K562 (cell line): ENCODE measurements at regions not wholly inside any gene's neighbourhood (a gene's known extent, or its start where the extent isn't known, plus 50 kb on each side); places are given as distances from the start of the nearest gene placed in this dataset.

Experiments used
- ATAC-seq: fragments of 200-7000 bp; cut with Tn5 transposase; 3 replicates; pipeline ENCODE4 v1.9.1; 2020; ENCODE audit warnings: moderate library complexity
- BruUV-seq: library from RNA; stranded (reverse); fragments of 400-500 nt; replicated peaks from 2 replicates; lab custom pipeline; 2021; lab: Mats Ljungman, UMichigan
- CTCF ChIA-PET: fragments of 300-600 bp; formaldehyde crosslinking; extraction: SDS; loops from one replicate; lab custom pipeline; 2021; ENCODE audit warnings: low intra/inter-chr PET ratio; lab: Yijun Ruan, JAX
- POLR2A ChIA-PET: fragments of 300-600, 350-650 bp; sonication (Branson Sonifier 250); formaldehyde crosslinking; extraction: SDS; loops from one replicate; lab custom pipeline; 2021; ENCODE audit warnings: antibody characterized with exemption, inconsistent platforms; lab: Yijun Ruan, JAX
- DNase-seq, 4 experiments: peaks; one replicate each; pipeline versions ENCODE4 v3.0.0 to v3.0.0-alpha.2; 2011 to 2018; ENCODE audit warnings: low spot score in 3 of 4, mixed read lengths in 3 of 4; ENCODE audit errors: extremely low read depth in 1 of 4
- FAIRE-seq: peaks from 2 replicates; lab custom pipeline; 2011; peaks lifted over from hg19 to GRCh38; lab: Jason Lieb, UNC
- H2AFZ ChIP-seq: 2 replicates; pipeline ENCODE4 v1.6.0; 2011; ENCODE audit warnings: low read depth, low read length, control low read depth, inconsistent platforms
- H3K27ac ChIP-seq: fragments of 200-600 bp; 3 replicates; pipeline ENCODE4 v1.8.0; 2011; ENCODE audit warnings: low read depth, mild to moderate bottlenecking, control low read depth, inconsistent platforms, low read length, moderate library complexity, mixed read lengths; ENCODE audit errors: extremely low read depth
- H3K27me3 ChIP-seq, 2 experiments: fragments of 300-600 bp in 1 of 2; 2 replicates in 1 of 2; 3 replicates in 1 of 2; pipeline versions ENCODE4 v1.6.0 to v1.8.0; 2011; ENCODE audit warnings: inconsistent platforms in 2 of 2, low read length in 2 of 2, mild to moderate bottlenecking in 1 of 2, mixed read lengths in 1 of 2, moderate library complexity in 1 of 2; ENCODE audit not compliant: control insufficient read depth in 2 of 2, insufficient read depth in 2 of 2
- H3K36me3 ChIP-seq: fragments of 300-600 bp; 3 replicates; pipeline ENCODE4 v1.8.0; 2011; ENCODE audit warnings: mild to moderate bottlenecking, low read length, inconsistent platforms; ENCODE audit not compliant: control insufficient read depth, insufficient read depth
- H3K4me1 ChIP-seq, 2 experiments: fragments of 200-600 bp in 1 of 2; replicated peaks in 1 of 2; 2 replicates in 1 of 2; 3 replicates in 1 of 2; pipeline versions ENCODE4 v1.5.1 to v1.8.0; 2011; ENCODE audit warnings: inconsistent platforms in 2 of 2, low read length in 2 of 2, mild to moderate bottlenecking in 1 of 2, mixed read lengths in 1 of 2, moderate library complexity in 1 of 2; ENCODE audit not compliant: control insufficient read depth in 2 of 2, insufficient read depth in 2 of 2
- H3K4me2 ChIP-seq: 2 replicates; pipeline ENCODE4 v1.6.1; 2011; ENCODE audit warnings: low read length, control low read depth, inconsistent platforms, mixed read lengths; ENCODE audit not compliant: insufficient read depth
- H3K4me3 ChIP-seq: fragments of 200-600 bp; sonication (generic), shearing (Covaris generic); 2 replicates; pipeline ENCODE4 v1.5.1; 2016; ENCODE audit warnings: control low read depth, inconsistent platforms
- H3K79me2 ChIP-seq: fragments of 200-600 bp; 3 replicates; pipeline ENCODE4 v1.8.0; 2011; ENCODE audit warnings: low read length, inconsistent platforms; ENCODE audit not compliant: control insufficient read depth, insufficient read depth
- H3K9ac ChIP-seq, 2 experiments: 2 replicates each; pipeline versions ENCODE4 v1.6.0 to v1.6.1; 2011; ENCODE audit warnings: low read depth in 2 of 2, low read length in 2 of 2, control low read depth in 1 of 2, inconsistent platforms in 1 of 2, mild to moderate bottlenecking in 1 of 2, mixed read lengths in 1 of 2; ENCODE audit not compliant: insufficient read depth in 1 of 2
- H3K9me1 ChIP-seq: one replicate; pipeline ENCODE4 v1.6.0; 2011; ENCODE audit warnings: inconsistent platforms, mild to moderate bottlenecking, low read length, moderate library complexity; ENCODE audit not compliant: control insufficient read depth, insufficient read depth
- H3K9me3 ChIP-seq: replicated peaks from 2 replicates; pipeline ENCODE4 v1.5.1; 2011; ENCODE audit warnings: low read depth, low read length, inconsistent platforms; ENCODE audit not compliant: control insufficient read depth, insufficient read depth
- H4K20me1 ChIP-seq: replicated peaks from 2 replicates; pipeline ENCODE4 v1.6.1; 2011; ENCODE audit warnings: low read length, inconsistent platforms, mixed read lengths; ENCODE audit not compliant: control insufficient read depth, insufficient read depth
- BRD9 ChIP-seq: fragments of 450-650 bp; IDR thresholded peaks from 2 replicates; pipeline ENCODE4 v1.6.1; 2018; ENCODE audit warnings: low read depth; ENCODE audit not compliant: partially characterized antibody
- CTCF ChIP-seq, 3 experiments: IDR thresholded peaks in 2 of 3; conservative IDR thresholded peaks in 1 of 3; 2 replicates each; pipeline ENCODE4 v1.5.1; 2011 to 2012; ENCODE audit warnings: low read length in 3 of 3, mild to moderate bottlenecking in 3 of 3, control low read depth in 2 of 3, improper control_type of control experiment in 1 of 3, inconsistent platforms in 1 of 3, low read depth in 1 of 3, mixed read lengths in 1 of 3, moderate library complexity in 1 of 3; ENCODE audit not compliant: insufficient read depth in 2 of 3
- ILK ChIP-seq: fragments of 450-650 bp; IDR thresholded peaks from 2 replicates; pipeline ENCODE4 v1.6.1; 2016; ENCODE audit warnings: missing genetic modification characterization, low read depth, mild to moderate bottlenecking, missing compliant biosample characterization, moderate library complexity, borderline replicate concordance
- MBD2 ChIP-seq: sonication (generic); IDR thresholded peaks from 2 replicates; pipeline ENCODE4 v1.6.1; 2016; ENCODE audit warnings: low read depth, borderline replicate concordance
- NCOR1 ChIP-seq: fragments of 450-650 bp; IDR thresholded peaks from 2 replicates; pipeline ENCODE4 v1.6.1; 2016; ENCODE audit warnings: mild to moderate bottlenecking, moderate library complexity
- RAD51 ChIP-seq: fragments of 450-650 bp; IDR thresholded peaks from 2 replicates; pipeline ENCODE4 v1.7.1; 2016; ENCODE audit warnings: low read depth, mild to moderate bottlenecking, borderline replicate concordance
- SMAD1 ChIP-seq: fragments of 150-350 bp; IDR thresholded peaks from 2 replicates; pipeline ENCODE4 v1.6.1; 2014; ENCODE audit warnings: low read length, low read depth; ENCODE audit not compliant: partially characterized antibody
- SMAD2 ChIP-seq: fragments of 150-350 bp; IDR thresholded peaks from 2 replicates; pipeline ENCODE4 v1.6.1; 2014; ENCODE audit warnings: low read depth, mild to moderate bottlenecking, low read length
- U2AF2 ChIP-seq: fragments of 200-400 bp; formaldehyde crosslinking; optimal IDR thresholded peaks from 2 replicates; pipeline ENCODE3; 2017; ENCODE audit warnings: low read depth, mild to moderate bottlenecking, low read length
- ZNF431 ChIP-seq: sonication (generic); formaldehyde crosslinking; IDR thresholded peaks from 2 replicates; pipeline ENCODE4 v1.8.0; 2022; ENCODE audit warnings: mild to moderate bottlenecking, missing genetic modification reagents
- WGBS: fragments of 100-300 bp; shearing (Covaris generic); methylation state at CpG from one replicate; pipeline ENCODE4 v1.1.6; 2016; ENCODE audit warnings: low coverage, mixed read lengths; ENCODE audit not compliant: insufficient coverage; ENCODE audit errors: missing lambda C conversion rate; 5-methylcytosine and 5-hydroxymethylcytosine counted together
- in situ Hi-C: fragments of 300-500 bp; cut with MboI; formaldehyde crosslinking; loops from 4 replicates; pipeline ENCODE4 v1.15.0; 2018; ENCODE audit warnings: inconsistent platforms, mixed read lengths
- intact Hi-C: fragments of 100-400 bp; cut with micrococcal nuclease; formaldehyde crosslinking; loops from 2 replicates; pipeline ENCODE4 v1.14.2; 2022
- TF ChIP-seq, protein P1 (sequence below): fragments of 450-650 bp; IDR thresholded peaks from 2 replicates; pipeline ENCODE4 v1.6.1; 2016
- TF ChIP-seq, protein P2 (sequence below): fragments of 250-450 bp; sonication (Bioruptor Pico); IDR thresholded peaks from 2 replicates; pipeline ENCODE4 v1.5.0; 2021; ENCODE audit warnings: mild to moderate bottlenecking, moderate library complexity

DNA sequence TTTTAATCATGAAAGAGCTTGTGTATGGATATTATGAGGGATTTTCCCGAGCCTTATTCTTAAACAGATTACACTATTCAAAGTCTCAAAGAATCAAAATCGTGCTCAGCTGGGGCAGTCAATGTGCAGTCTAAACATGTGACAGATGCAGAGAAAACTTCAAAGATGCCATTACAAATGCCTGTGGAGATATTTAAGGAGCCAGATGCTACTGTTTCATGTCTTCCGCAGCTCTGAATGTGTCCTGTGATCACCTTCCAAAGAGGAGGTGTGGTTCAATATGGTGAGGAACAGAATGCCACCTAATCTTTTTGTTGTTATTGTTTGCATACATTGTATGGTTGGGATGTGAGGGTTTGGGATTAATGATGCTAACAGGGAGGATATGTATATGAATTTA, 593.3 kb upstream of the ARRDC3 start:
- Histone ChIP-seq H3K9me1 (no peaks in the 10 kb centered on the region), H3K36me3 (no peaks in the 10 kb centered on the region), H3K27me3 (no peaks in the 10 kb centered on the region), H3K4me3 (no peak overlapping the region), H3K4me2 (no peak overlapping the region), H3K9ac (no peak overlapping the region), H4K20me1 (no peaks in the 10 kb centered on the region), H3K9me3 (no peaks in the 10 kb centered on the region; the same call in 1 of the 2 replicates), H3K27ac (no peak overlapping the region), H3K4me1 (no peaks in the 10 kb centered on the region), H3K79me2 (no peaks in the 10 kb centered on the region), H2AFZ (no peak overlapping the region)
- in situ Hi-C loops: no loop called here
- CTCF ChIA-PET: no interaction called here
- intact Hi-C loops: no loop called here
- TF ChIP-seq ILK (tag) (no peak), SMAD1 (no peak), U2AF2 (no peak), RAD51 (no peak), SMAD2 (no peak), MBD2 (no peak), BRD9 (no peak), CTCF (IDR thresholded peaks at IDR 0.05 in 2 of 3, conservative IDR thresholded peaks at IDR 0.05 in 1 of 3; ENCODE audit: insufficient read depth in 2 of 3, low read depth in 1 of 3, low read length in 3 of 3) (no peak), NCOR1 (no peak), ZNF431 (no peak)
- TF ChIP-seq, protein P1, sequence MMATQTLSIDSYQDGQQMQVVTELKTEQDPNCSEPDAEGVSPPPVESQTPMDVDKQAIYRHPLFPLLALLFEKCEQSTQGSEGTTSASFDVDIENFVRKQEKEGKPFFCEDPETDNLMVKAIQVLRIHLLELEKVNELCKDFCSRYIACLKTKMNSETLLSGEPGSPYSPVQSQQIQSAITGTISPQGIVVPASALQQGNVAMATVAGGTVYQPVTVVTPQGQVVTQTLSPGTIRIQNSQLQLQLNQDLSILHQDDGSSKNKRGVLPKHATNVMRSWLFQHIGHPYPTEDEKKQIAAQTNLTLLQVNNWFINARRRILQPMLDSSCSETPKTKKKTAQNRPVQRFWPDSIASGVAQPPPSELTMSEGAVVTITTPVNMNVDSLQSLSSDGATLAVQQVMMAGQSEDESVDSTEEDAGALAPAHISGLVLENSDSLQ: no peak
- TF ChIP-seq, protein P2, sequence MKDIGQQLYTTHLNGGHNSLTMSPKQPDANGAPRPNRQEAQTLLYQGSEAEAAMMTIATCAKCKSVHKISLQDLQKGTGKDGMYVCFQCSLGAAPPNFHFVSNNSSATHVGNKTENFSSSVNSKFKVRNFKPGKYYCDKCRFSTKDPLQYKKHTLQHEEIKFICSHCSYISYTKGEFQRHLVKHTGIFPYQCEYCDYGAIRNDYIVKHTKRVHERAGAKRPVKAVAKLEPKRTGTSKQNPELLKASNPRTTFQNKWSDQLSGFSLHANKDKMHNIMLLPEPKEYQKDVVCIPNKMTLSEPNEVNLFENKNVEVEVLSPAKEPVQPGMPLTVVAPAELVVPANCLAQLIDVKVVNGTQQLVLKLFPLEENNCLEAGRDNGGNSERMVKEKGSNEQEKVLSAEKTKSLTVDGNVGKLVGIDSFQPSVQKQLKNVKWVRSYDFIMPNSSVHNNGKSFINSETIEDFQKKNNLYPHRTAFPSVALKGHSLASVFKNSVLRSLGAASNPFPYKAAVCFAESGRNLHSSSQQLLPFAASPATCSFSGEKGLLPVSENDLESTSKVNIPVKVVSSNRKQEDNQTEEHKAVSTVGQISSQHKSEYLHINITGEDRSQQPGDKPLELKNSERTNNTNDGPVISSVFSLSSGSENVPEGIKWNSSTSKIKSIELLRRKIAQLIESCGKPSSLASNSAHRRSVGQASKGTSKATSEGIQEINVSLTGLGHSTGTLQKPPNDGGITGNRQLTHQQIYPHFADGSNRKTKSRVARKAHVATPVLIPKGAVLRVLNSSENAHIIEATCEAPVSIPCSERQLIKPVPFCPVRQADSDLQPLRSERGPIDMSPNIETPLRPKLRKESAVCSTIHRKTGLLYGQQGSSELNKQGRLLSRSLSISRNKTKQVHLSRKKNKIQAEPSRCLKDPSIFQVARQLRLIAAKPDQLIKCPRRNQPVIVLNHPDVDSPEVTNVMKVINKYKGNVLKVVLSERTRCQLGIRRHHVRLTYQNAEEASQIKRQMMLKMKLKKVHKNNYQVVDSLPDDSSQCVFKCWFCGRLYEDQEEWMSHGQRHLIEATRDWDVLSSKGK: no peak
- ATAC-seq: no peak
- WGBS: 3% methylated on average over 3 of the region's 3 CpGs
- DNase-seq: no peak
- no peak for FAIRE-seq
- no TSS peak for BruUV-seq
- POLR2A ChIA-PET: no interaction called here
